Osteoblast (primary cell): ENCODE measurements at regions not wholly inside any gene's neighbourhood (a gene's known extent, or its start where the extent isn't known, plus 50 kb on each side); places are given as distances from the start of the nearest gene placed in this dataset.

Experiments used
- DNase-seq: peaks from one replicate; pipeline ENCODE4 v3.0.0; 2011; ENCODE audit warnings: low spot score, mixed read lengths; ENCODE audit not compliant: insufficient read length; ENCODE audit errors: missing footprints
- H2AFZ ChIP-seq: 2 replicates; pipeline ENCODE4 v1.6.0; 2011; ENCODE audit warnings: mild to moderate bottlenecking, low read length
- H3K27ac ChIP-seq: 2 replicates; pipeline ENCODE4 v1.5.1; 2011; ENCODE audit warnings: mild to moderate bottlenecking, low read depth, low read length, moderate library complexity
- H3K27me3 ChIP-seq: 2 replicates; pipeline ENCODE4 v1.6.0; 2012; ENCODE audit warnings: mild to moderate bottlenecking, control low read depth, inconsistent platforms, low read length, moderate library complexity; ENCODE audit not compliant: insufficient read depth
- H3K36me3 ChIP-seq: 2 replicates; pipeline ENCODE4 v1.5.1; 2011; ENCODE audit warnings: mild to moderate bottlenecking, low read length, control low read depth, moderate library complexity; ENCODE audit not compliant: insufficient read depth
- H3K4me1 ChIP-seq: 2 replicates; pipeline ENCODE4 v1.5.1; 2011; ENCODE audit warnings: mild to moderate bottlenecking, low read length, control low read depth, moderate library complexity; ENCODE audit not compliant: insufficient read depth
- H3K4me2 ChIP-seq: 2 replicates; pipeline ENCODE4 v1.6.0; 2011; ENCODE audit warnings: mild to moderate bottlenecking, low read length; ENCODE audit not compliant: insufficient read depth
- H3K4me3 ChIP-seq: fragments of 200-600 bp; sonication (generic); 3 replicates; pipeline ENCODE4 v1.5.1; 2012; ENCODE audit warnings: mild to moderate bottlenecking, low read length, inconsistent platforms; ENCODE audit not compliant: insufficient read depth
- H3K79me2 ChIP-seq: 2 replicates; pipeline ENCODE4 v1.6.0; 2012; ENCODE audit warnings: mild to moderate bottlenecking, low read length, control low read depth, inconsistent platforms; ENCODE audit not compliant: insufficient read depth
- H3K9me3 ChIP-seq: 2 replicates; pipeline ENCODE4 v1.5.1; 2011; ENCODE audit warnings: low read depth, low read length, control low read depth
- H4K20me1 ChIP-seq: 2 replicates; pipeline ENCODE4 v1.6.0; 2012; ENCODE audit warnings: mild to moderate bottlenecking, low read length, control low read depth; ENCODE audit not compliant: insufficient read depth
- CTCF ChIP-seq: IDR thresholded peaks from 2 replicates; pipeline ENCODE4 v1.5.1; 2011; ENCODE audit warnings: mild to moderate bottlenecking, low read depth, low read length, moderate library complexity; ENCODE audit errors: extremely low read depth

- TF ChIP-seq CTCF, result no peak
- no peaks in the 10 kb centered on the region for H3K4me1 ChIP-seq
- DNase-seq, result no peak
- H2AFZ ChIP-seq, result no peak overlapping the region
- H3K27ac ChIP-seq, result no peak overlapping the region
- no peaks in the 10 kb centered on the region for H3K79me2 ChIP-seq
- H3K27me3 ChIP-seq, result no peaks in the 10 kb centered on the region
- no peaks in the 10 kb centered on the region for H3K36me3 ChIP-seq
- H4K20me1 ChIP-seq, result no peaks in the 10 kb centered on the region
- no peak overlapping the region for H3K4me3 ChIP-seq
- no peaks in the 10 kb centered on the region for H3K9me3 ChIP-seq
- no peak overlapping the region for H3K4me2 ChIP-seq
These were observed 345.5 kb upstream of the C1orf87 start for GRCh38 chr1:60419023-60419422.

- TF ChIP-seq CTCF, result no peak
- H3K36me3 ChIP-seq, result no peaks in the 10 kb centered on the region
These were observed 342.1 kb upstream of the C1orf87 start for GRCh38 chr1:60415696-60416095.

GRCh38 chr1:60413091-60413490 lies 339.5 kb upstream of the C1orf87 start:
- no peaks in the 10 kb centered on the region for H4K20me1 ChIP-seq

More at GRCh38 chr1:60415696-60416095, 342.1 kb upstream of the C1orf87 start:
- Histone ChIP-seq H3K9me3 (no peaks in the 10 kb centered on the region), H4K20me1 (no peaks in the 10 kb centered on the region), H3K4me2 (no peak overlapping the region), H2AFZ (no peak overlapping the region), H3K4me3 (no peak overlapping the region), H3K27ac (no peak overlapping the region), H3K4me1 (no peaks in the 10 kb centered on the region), H3K79me2 (no peaks in the 10 kb centered on the region), H3K27me3 (no peaks in the 10 kb centered on the region)
- no peak for DNase-seq

GRCh38 chr1:60411591-60411990 lies 338.0 kb upstream of the C1orf87 start:
- Histone ChIP-seq H3K4me1 (no peaks in the 10 kb centered on the region), H3K27me3 (no peaks in the 10 kb centered on the region), H4K20me1 (no peaks in the 10 kb centered on the region), H3K36me3 (no peaks in the 10 kb centered on the region), H3K4me3 (no peak overlapping the region), H3K27ac (no peak overlapping the region), H3K4me2 (no peak overlapping the region), H3K9me3 (no peaks in the 10 kb centered on the region), H2AFZ (no peak overlapping the region), H3K79me2 (no peaks in the 10 kb centered on the region)
- no peak for TF ChIP-seq CTCF
- DNase-seq, result no peak

More at GRCh38 chr1:60413091-60413490, 339.5 kb upstream of the C1orf87 start:
- H3K9me3 ChIP-seq, result no peaks in the 10 kb centered on the region
- H3K4me2 ChIP-seq, result no peak overlapping the region
- H3K4me3 ChIP-seq, result no peak overlapping the region
- DNase-seq, result no peak
- no peaks in the 10 kb centered on the region for H3K79me2 ChIP-seq
- H2AFZ ChIP-seq, result no peak overlapping the region
- no peaks in the 10 kb centered on the region for H3K4me1 ChIP-seq
- H3K27ac ChIP-seq, result no peak overlapping the region
- H3K36me3 ChIP-seq, result no peaks in the 10 kb centered on the region
- H3K27me3 ChIP-seq, result no peaks in the 10 kb centered on the region
- TF ChIP-seq CTCF, result no peak
